GM21390 (cell line): ENCODE measurements at regions not wholly inside any gene's neighbourhood (a gene's known extent, or its start where the extent isn't known, plus 50 kb on each side); places are given as distances from the start of the nearest gene placed in this dataset.

Experiments
- ATAC-seq: cut with Tn5 transposase; IDR thresholded peaks from one replicate; pipeline ENCODE4 v1.9.1; 2021; ENCODE audit not compliant: unreplicated experiment

GRCh38 chr4:129167640-129168260 is 71.8 kb downstream of the C4orf33 start:
- ATAC-seq, result no peak

- ATAC-seq, result no peak
Observed at GRCh38 chr4:129172181-129172580, 76.2 kb downstream of the C4orf33 start.

- ATAC-seq, result peak; percentile 73
Observed at GRCh38 chr4:129176864-129177263, 80.9 kb downstream of the C4orf33 start.

DNA sequence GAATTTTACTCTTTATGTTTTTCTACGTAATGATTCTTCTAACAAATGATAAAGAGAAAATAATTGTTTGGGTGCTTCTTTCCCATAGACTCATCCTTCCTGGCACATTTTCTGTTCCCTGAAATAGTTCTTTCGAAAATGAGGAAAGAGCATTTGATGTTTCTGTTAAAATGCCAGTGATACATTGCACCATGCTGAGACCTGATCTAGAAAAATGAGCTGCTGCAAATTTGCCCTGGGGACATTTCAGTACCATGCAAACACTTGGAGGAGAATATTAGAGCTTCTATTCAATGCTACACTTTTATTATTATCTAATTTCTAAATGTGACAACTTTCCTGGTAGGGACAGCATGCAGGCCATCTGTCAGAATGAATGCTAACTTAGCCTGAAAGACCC is 83.3 kb downstream of the C4orf33 start:
- ATAC-seq, result no peak

DNA sequence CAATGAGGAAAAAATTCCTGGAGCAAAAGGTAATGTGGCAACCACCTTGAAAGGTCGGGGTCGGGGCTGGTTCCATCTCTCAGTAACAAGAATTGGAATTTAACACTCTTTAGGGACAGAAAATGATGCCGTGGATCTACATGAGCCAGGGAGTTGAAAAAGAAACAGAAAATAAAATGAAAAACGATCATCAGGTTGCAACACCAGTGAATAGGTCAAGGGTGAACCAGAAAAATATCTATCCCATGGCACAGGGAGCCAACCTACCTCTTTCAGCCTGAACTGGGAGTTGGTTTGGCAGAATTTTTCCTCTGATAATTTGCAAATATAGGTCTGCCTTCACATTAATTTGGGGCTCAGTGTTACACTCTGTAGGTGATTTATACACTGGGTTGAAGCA is 93.7 kb downstream of the C4orf33 start:
- ATAC-seq, result no peak

DNA sequence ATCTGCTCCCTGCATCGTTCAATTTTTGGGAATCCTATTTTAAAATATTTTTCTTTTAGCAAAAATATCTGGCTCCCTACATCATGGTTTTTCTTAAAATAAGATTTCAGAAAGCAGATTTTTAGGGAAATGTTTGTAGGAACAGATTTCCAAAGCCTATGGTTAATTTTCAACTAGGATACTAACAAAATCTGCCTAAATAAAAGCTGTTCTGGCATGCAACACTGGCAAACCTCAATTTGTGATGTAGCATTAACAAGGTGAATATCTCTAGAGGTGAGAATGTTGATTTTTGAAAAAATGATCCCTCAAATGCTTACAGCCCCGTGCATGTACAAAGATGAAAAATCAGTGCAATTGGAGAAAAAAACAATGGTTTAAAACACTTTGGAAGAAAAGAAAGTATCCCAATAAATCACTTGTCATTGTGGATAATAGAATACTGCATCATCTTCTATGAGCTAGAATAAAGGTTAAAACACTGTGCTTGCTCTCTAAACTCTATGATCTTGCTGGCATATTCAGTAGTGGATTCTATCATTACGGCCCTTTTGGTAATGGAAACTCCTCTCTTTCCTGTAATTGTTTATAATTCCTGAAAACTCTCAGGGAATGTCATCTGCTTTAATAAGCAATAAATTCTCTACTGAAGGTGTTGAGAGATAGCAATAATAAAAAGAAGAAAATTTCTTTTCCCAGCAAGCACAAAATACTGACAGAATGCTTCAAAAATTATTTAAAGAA is 97.6 kb downstream of the C4orf33 start:
- ATAC-seq, result no peak

DNA sequence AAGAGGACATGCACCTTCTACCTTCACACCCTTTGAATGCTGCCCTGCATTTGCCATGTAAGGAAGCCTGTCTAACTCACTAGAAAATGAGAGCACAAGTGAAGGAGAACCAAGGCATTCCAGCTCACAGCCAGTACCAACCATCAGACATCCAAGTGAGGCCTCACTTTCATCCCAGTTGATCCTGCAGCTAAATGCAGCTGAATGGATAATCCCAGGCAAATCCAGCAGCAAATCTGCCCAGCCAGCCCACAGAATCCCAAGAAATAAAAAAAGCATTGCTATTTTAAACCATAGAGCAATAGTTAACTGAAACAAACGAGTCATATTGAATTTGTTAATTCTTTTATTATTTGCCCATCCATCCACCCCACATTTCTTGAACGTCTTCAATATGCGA is 112.5 kb downstream of the C4orf33 start:
- no peak for ATAC-seq

DNA sequence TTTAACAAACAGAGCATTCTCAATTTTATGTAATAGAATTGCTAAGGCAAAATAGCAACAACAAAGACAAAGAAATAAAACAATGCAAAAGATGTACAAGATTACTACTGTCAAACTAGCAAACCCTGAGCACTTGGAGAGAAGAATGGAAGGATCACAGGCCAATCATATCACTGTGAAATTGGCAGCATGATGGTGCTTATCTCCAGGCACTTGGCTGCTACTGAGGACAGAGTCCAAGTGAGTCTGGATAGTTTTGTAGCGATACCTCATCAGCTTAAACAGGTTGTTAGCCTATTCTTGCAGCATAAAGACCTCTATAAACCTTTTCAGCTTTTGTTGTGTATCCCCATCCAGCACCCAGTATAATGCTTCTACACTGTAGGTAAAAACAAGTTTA is 117.7 kb downstream of the C4orf33 start:
- no peak for ATAC-seq

GRCh38 chr4:129218360-129218759 is 122.4 kb downstream of the C4orf33 start:
- ATAC-seq, result no peak

- ATAC-seq, result no peak
Observed at GRCh38 chr4:129218897-129219296, 122.9 kb downstream of the C4orf33 start.

DNA sequence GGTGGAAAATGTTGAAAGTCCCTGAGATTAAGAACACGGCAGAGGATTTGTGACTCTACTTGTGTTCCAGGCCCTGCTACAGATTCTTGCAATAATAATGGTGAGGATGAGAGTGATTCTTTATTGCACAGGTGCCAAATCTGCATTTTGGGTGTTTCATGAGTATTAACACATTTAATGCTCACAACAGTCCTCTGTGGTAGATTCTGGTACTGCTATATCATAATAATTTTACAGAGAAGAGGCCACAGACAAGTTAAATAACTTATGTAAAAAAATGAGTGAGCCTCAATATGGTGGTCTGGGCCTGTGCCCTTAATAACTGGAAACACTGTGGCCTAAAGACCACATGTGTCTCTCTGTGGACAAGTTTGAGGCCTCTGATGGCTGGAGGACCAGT is 124.3 kb downstream of the C4orf33 start:
- no peak for ATAC-seq

- ATAC-seq, result no peak
Observed at GRCh38 chr4:129223945-129224344, 128.0 kb downstream of the C4orf33 start.

DNA sequence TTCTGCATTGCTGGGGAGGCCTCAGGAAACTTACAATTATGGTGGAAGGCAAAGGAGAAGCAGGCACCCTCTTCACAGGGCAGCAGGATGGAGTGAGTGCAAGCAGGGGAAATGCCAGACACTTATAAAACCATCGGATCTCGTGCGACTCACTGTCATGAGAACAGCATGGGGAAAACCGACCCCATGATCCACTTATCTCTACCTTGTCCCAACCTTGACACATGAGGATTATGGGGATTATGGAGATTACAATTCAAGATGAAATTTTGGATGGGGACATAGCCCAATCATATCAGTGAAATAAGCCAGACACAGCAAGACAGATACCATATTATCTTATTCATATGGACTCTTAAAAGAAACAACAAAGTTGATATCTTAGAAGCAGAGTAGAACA is 134.9 kb downstream of the C4orf33 start:
- no peak for ATAC-seq

GRCh38 chr4:129231945-129232588 is 136.1 kb downstream of the C4orf33 start:
- ATAC-seq, result no peak

DNA sequence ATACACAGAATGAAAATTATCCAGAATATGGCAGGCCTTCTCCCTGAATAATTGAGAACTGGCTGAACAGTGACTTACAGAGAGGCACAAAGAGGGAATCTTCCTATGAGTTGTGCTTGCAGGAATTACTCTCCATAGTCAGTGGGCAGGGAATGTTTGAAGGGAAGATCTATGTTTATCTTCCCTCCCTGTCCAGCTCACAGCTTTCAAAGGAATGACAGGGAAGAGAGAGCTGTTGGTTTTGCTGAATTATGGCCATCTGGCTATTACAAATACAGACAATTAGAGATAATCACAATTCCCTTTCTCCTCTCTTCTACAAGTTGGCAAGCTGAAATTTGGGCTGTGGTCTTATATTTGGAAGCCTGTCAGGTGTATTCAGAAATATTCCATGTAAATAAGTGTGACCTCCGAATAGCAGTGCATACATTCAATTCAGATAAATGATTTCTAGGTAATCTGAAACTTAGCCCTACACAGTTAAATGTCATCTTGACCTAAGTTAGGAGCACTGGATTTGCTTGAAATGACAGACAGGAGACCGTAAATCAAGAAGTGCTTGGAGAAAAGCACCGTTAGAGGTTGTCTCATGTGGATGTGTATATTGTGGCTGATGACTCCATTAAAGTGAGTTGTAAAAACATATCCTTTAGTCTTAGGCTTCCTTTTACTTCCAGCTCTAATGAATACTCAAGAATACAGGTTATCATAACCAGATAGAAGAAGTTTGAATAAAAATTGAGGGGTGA is 136.8 kb downstream of the C4orf33 start:
- no peak for ATAC-seq

- no peak for ATAC-seq
Observed at GRCh38 chr4:129233691-129234090, 137.7 kb downstream of the C4orf33 start.

- ATAC-seq, result no peak
Observed at GRCh38 chr4:129236351-129236750, 140.4 kb downstream of the C4orf33 start.

DNA sequence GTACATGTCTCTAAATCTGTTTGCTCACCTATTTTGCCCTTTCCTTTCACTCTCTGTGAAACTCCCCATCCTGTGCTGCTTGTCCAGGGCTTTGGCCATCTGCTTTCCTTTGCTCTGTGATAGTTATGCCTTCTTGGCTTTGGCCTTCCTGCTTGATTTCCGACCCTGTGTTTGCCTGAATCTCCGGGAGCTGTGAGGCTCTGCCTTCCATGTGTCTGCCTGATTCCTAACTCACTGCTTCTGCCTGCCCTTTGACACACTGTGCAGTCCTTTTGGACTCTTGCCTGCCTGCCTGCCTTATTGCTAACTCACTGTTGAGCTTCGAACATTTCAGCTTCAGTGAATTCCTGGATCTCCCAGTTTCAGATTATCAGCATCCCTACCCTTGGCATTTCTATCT is 143.1 kb downstream of the C4orf33 start:
- ATAC-seq, result no peak

DNA sequence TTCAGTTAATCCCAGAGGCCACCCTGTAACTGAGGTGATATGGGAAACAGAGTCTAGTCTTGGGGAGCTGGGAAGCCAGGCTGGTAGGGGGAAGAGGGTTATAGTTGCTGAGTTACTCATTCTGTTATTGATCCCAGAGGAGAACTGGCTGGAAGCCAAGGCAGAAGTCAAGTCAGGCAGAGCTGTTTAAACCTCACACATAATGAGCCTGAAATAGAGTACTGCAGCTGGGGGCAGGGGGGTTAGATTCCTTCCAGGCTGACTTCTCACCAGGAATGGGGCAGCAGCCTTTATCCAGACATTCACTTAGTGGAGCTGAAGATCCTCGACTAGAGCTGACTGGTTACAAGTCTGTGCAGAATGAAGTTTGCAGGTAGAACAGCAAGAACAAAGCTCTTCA is 144.9 kb downstream of the C4orf33 start:
- ATAC-seq, result no peak

- no peak for ATAC-seq
Observed at GRCh38 chr4:129246145-129246544, 150.2 kb downstream of the C4orf33 start.

- ATAC-seq, result no peak
Observed at GRCh38 chr4:129246910-129247461, 151.0 kb downstream of the C4orf33 start.
